ENCODE measurements at regions not wholly inside any gene's neighbourhood (a gene's known extent, or its start where the extent isn't known, plus 50 kb on each side); places are given as distances from the start of the nearest gene placed in this dataset.

- TF ChIP-seq CTCF (IDR thresholded peaks at IDR 0.05) (no peak), POLR2A (IDR thresholded peaks at IDR 0.05) (no peak)
Measured at GRCh38 chr1:80170811-80171485, 1164.4 kb upstream of the ADGRL4 start.
